HG02870 (cell line): ENCODE measurements at regions not wholly inside any gene's neighbourhood (a gene's known extent, or its start where the extent isn't known, plus 50 kb on each side); places are given as distances from the start of the nearest gene placed in this dataset.
"Not testable (repeated sequence)": the region's sequence is repeated elsewhere in the genome, so short reads cannot be mapped to it uniquely, and the experiment has no call there.

ENCODE experiments used
- ATAC-seq: cut with Tn5 transposase; IDR thresholded peaks from one replicate; pipeline ENCODE4 v1.9.1; 2021; ENCODE audit warnings: mild to moderate bottlenecking, moderate library complexity; ENCODE audit not compliant: unreplicated experiment

- ATAC-seq: not testable (repeated sequence)
These were observed 805.6 kb upstream of the SPRY2 start for GRCh38 chr13:81146576-81146975.

GRCh38 chr13:81142306-81142999, 801.5 kb upstream of the SPRY2 start:
- no peak for ATAC-seq

- no peak for ATAC-seq
These were observed 799.7 kb upstream of the SPRY2 start for GRCh38 chr13:81140675-81141074.

- ATAC-seq: no peak
These were observed 799.1 kb upstream of the SPRY2 start for GRCh38 chr13:81139987-81140386.

- ATAC-seq: no peak
These were observed 797.5 kb upstream of the SPRY2 start for GRCh38 chr13:81138353-81138980.

GRCh38 chr13:81133066-81133465, 792.1 kb upstream of the SPRY2 start:
- ATAC-seq: no peak

- ATAC-seq: no peak
These were observed 776.5 kb upstream of the SPRY2 start for GRCh38 chr13:81117416-81117815.

- ATAC-seq: no peak
These were observed 775.7 kb upstream of the SPRY2 start for GRCh38 chr13:81116461-81117282.

- no peak for ATAC-seq
These were observed 768.1 kb upstream of the SPRY2 start for GRCh38 chr13:81109026-81109425.

GRCh38 chr13:81106348-81106747, 765.4 kb upstream of the SPRY2 start:
- ATAC-seq: no peak

- ATAC-seq: no peak
These were observed 763.2 kb upstream of the SPRY2 start for GRCh38 chr13:81104035-81104715.

GRCh38 chr13:81102066-81102465, 761.1 kb upstream of the SPRY2 start:
- not testable (repeated sequence) for ATAC-seq

- ATAC-seq: no peak
These were observed 748.6 kb upstream of the SPRY2 start for GRCh38 chr13:81089371-81090157.

GRCh38 chr13:81080911-81081454, 740.1 kb upstream of the SPRY2 start:
- ATAC-seq: no peak

- ATAC-seq: no peak
These were observed 737.1 kb upstream of the SPRY2 start for GRCh38 chr13:81078048-81078447.

GRCh38 chr13:81069822-81070221, 728.9 kb upstream of the SPRY2 start:
- ATAC-seq: not testable (repeated sequence)

- no peak for ATAC-seq
These were observed 718.0 kb upstream of the SPRY2 start for GRCh38 chr13:81058916-81059290.

- no peak for ATAC-seq
These were observed 717.4 kb upstream of the SPRY2 start for GRCh38 chr13:81058211-81058915.

GRCh38 chr13:81051873-81052272, 710.9 kb upstream of the SPRY2 start:
- ATAC-seq: no peak

GRCh38 chr13:81048026-81048461, 707.1 kb upstream of the SPRY2 start:
- ATAC-seq: no peak
